SK-N-SH (cell line): ENCODE measurements at regions not wholly inside any gene's neighbourhood (a gene's known extent, or its start where the extent isn't known, plus 50 kb on each side); places are given as distances from the start of the nearest gene placed in this dataset.

ENCODE experiments used
- CTCF ChIA-PET: fragments of 300-600, 350-600 bp; formaldehyde crosslinking; extraction: SDS; loops from one replicate; lab custom pipeline; 2021; lab: Yijun Ruan, JAX
- POLR2A ChIA-PET: fragments of 350-600 bp; sonication (Branson Sonifier 250); formaldehyde crosslinking; extraction: SDS; loops from one replicate; lab custom pipeline; 2020; ENCODE audit warnings: antibody characterized with exemption, inconsistent platforms; lab: Yijun Ruan, JAX
- DNase-seq: peaks from one replicate; pipeline ENCODE4 v3.0.0; 2012
- H2AFZ ChIP-seq: fragments of 200-600 bp; sonication (generic); 2 replicates; pipeline ENCODE4 v1.8.1; 2016; ENCODE audit warnings: antibody characterized with exemption, mild to moderate bottlenecking, low read depth
- H3F3A ChIP-seq: fragments of 200-600 bp; sonication (generic); replicated peaks from 2 replicates; pipeline ENCODE3; 2016; ENCODE audit warnings: antibody characterized with exemption, mild to moderate bottlenecking; ENCODE audit not compliant: insufficient read depth
- H3K27ac ChIP-seq, 2 experiments: fragments of 200-500 bp in 1 of 2; fragments of 200-600 bp in 1 of 2; sonication (Bioruptor generic) in 1 of 2; sonication (generic), shearing (Covaris generic) in 1 of 2; 2 replicates each; pipeline versions ENCODE4 v1.5.1 to v1.6.1; 2014 to 2016; ENCODE audit warnings: low read depth in 2 of 2, inconsistent platforms in 1 of 2, low read length in 1 of 2, mild to moderate bottlenecking in 1 of 2, mixed read lengths in 1 of 2
- H3K27me3 ChIP-seq: fragments of 200-600 bp; sonication (generic), shearing (Covaris generic); 2 replicates; pipeline ENCODE4 v1.6.1; 2016; ENCODE audit warnings: mixed run types; ENCODE audit not compliant: insufficient read depth
- H3K36me3 ChIP-seq, 2 experiments: fragments of 200-500 bp in 1 of 2; fragments of 200-600 bp in 1 of 2; sonication (Bioruptor generic) in 1 of 2; sonication (generic) in 1 of 2; replicated peaks in 1 of 2; 2 replicates each; pipeline versions ENCODE3 to v1.5.1; 2014 to 2016; ENCODE audit warnings: low read length in 1 of 2, mild to moderate bottlenecking in 1 of 2; ENCODE audit not compliant: insufficient read depth in 2 of 2, control insufficient read depth in 1 of 2
- H3K4me1 ChIP-seq, 2 experiments: fragments of 200-500 bp in 1 of 2; fragments of 200-600 bp in 1 of 2; sonication (Bioruptor generic) in 1 of 2; sonication (generic), shearing (Covaris generic) in 1 of 2; 2 replicates each; pipeline versions ENCODE4 v1.5.1 to v1.6.1; 2014 to 2016; ENCODE audit warnings: low read depth in 1 of 2, low read length in 1 of 2, mixed run types in 1 of 2; ENCODE audit not compliant: insufficient read depth in 2 of 2, control insufficient read depth in 1 of 2
- H3K4me2 ChIP-seq: fragments of 200-600 bp; sonication (generic), shearing (Covaris generic); 2 replicates; pipeline ENCODE4 v1.6.1; 2017; ENCODE audit warnings: mixed run types
- H3K4me3 ChIP-seq, 2 experiments: fragments of 200-500 bp in 1 of 2; fragments of 200-600 bp in 1 of 2; sonication (Bioruptor generic) in 1 of 2; sonication (generic), shearing (Covaris generic) in 1 of 2; 2 replicates each; pipeline versions ENCODE4 v1.5.1 to v1.8.1; 2014 to 2016; ENCODE audit warnings: low read depth in 2 of 2, inconsistent platforms in 1 of 2, low read length in 1 of 2, mild to moderate bottlenecking in 1 of 2, mixed read lengths in 1 of 2, moderate library complexity in 1 of 2
- H3K79me2 ChIP-seq: fragments of 200-600 bp; sonication (generic); 2 replicates; pipeline ENCODE4 v1.8.1; 2017; ENCODE audit warnings: mild to moderate bottlenecking; ENCODE audit not compliant: insufficient read depth
- H3K9ac ChIP-seq: fragments of 200-600 bp; sonication (generic); 2 replicates; pipeline ENCODE4 v1.6.1; 2017; ENCODE audit warnings: mixed run types
- H3K9me2 ChIP-seq: fragments of 200-600 bp; sonication (generic); 2 replicates; pipeline ENCODE4 v1.6.1; 2017; ENCODE audit warnings: mixed run types
- H3K9me3 ChIP-seq: fragments of 200-600 bp; sonication (generic); 2 replicates; pipeline ENCODE4 v1.6.1; 2017; ENCODE audit warnings: mixed run types, mild to moderate bottlenecking, moderate library complexity
- H4K20me1 ChIP-seq: fragments of 200-600 bp; sonication (generic); 2 replicates; pipeline ENCODE4 v1.6.1; 2017; ENCODE audit warnings: mild to moderate bottlenecking, mixed run types; ENCODE audit not compliant: insufficient read depth
- FOXJ3 ChIP-seq: sonication (generic); formaldehyde crosslinking; IDR thresholded peaks from 2 replicates; pipeline ENCODE4 v1.5.1; 2020; ENCODE audit warnings: mild to moderate bottlenecking, missing genetic modification reagents
- GABPA ChIP-seq: IDR thresholded peaks from 2 replicates; pipeline ENCODE4 v1.4.0; 2012; ENCODE audit warnings: low read depth, mild to moderate bottlenecking
- GATA2 ChIP-seq: sonication (generic); formaldehyde crosslinking; IDR thresholded peaks from 2 replicates; pipeline ENCODE4 v1.5.0; 2020; ENCODE audit warnings: mild to moderate bottlenecking, missing genetic modification reagents
- JUND ChIP-seq: IDR thresholded peaks from 2 replicates; pipeline ENCODE4 v1.4.0; 2012
- MEF2A ChIP-seq: IDR thresholded peaks from 2 replicates; pipeline ENCODE4 v1.4.0; 2012; ENCODE audit warnings: low read depth, borderline replicate concordance
- NRF1 ChIP-seq: IDR thresholded peaks from 2 replicates; pipeline ENCODE4 v1.6.1; 2012; ENCODE audit warnings: low read depth, mild to moderate bottlenecking, low read length
- RCOR1 ChIP-seq: fragments of 150-350 bp; IDR thresholded peaks from 2 replicates; pipeline ENCODE4 v1.6.1; 2017; ENCODE audit warnings: antibody characterized with exemption, low read length
- RFX5 ChIP-seq: IDR thresholded peaks from 2 replicates; pipeline ENCODE4 v1.6.1; 2012; ENCODE audit warnings: mild to moderate bottlenecking, improper control_type of control experiment, low read length
- RXRA ChIP-seq: IDR thresholded peaks from 2 replicates; pipeline ENCODE4 v1.4.0; 2012; ENCODE audit warnings: low read depth, mild to moderate bottlenecking, borderline replicate concordance
- SIN3A ChIP-seq: IDR thresholded peaks from 2 replicates; pipeline ENCODE4 v1.6.1; 2012; ENCODE audit warnings: low read depth, mild to moderate bottlenecking, low read length, moderate library complexity, borderline replicate concordance
- TEAD4 ChIP-seq: IDR thresholded peaks from 2 replicates; pipeline ENCODE4 v1.4.0; 2012; ENCODE audit warnings: mild to moderate bottlenecking, borderline replicate concordance; ENCODE audit not compliant: insufficient read depth
- USF2 ChIP-seq: fragments of 150-350 bp; IDR thresholded peaks from 2 replicates; pipeline ENCODE4 v1.6.1; 2017; ENCODE audit warnings: antibody characterized with exemption, low read length, low read depth, borderline replicate concordance
- YY1 ChIP-seq: IDR thresholded peaks from 2 replicates; pipeline ENCODE4 v1.4.0; 2012; ENCODE audit warnings: low read depth, mild to moderate bottlenecking
- ZBTB33 ChIP-seq: IDR thresholded peaks from 2 replicates; pipeline ENCODE4 v1.4.0; 2012; ENCODE audit warnings: low read depth, borderline replicate concordance
- WGBS: methylation state at CpG from one replicate; pipeline ENCODE4 v1.1.6; 2017; ENCODE audit warnings: low lambda C conversion rate; 5-methylcytosine and 5-hydroxymethylcytosine counted together
- TF ChIP-seq, protein P1 (sequence below): fragments of 150-350 bp; IDR thresholded peaks from 2 replicates; pipeline ENCODE4 v1.6.1; 2016; ENCODE audit warnings: mild to moderate bottlenecking, low read depth, low read length
- TF ChIP-seq, protein P2 (sequence below): IDR thresholded peaks from 2 replicates; pipeline ENCODE4 v1.4.0; 2012; ENCODE audit warnings: low read depth, borderline replicate concordance
- TF ChIP-seq, protein P3 (sequence below): IDR thresholded peaks from 2 replicates; pipeline ENCODE4 v1.4.0; 2012; ENCODE audit warnings: low read depth

DNA sequence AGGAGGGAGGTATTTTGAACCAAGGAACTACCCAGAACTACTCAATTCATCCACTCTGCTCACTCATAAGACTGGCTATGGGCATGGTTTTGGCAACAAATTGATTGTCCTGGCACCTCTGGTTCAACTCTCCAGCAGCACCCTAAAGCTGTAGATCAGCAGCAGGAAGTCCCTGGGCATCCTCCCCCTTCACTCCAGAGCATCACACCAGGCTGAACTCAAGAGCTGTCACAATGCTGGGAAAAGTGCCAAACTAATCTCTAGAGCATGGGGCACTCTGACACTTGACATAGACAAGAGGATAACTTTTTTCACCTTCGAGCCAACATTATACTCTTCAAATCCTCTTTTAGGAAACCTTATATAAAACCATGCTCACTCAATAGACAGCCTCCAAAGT lies 154.1 kb upstream of the RBBP8 start:
- DNase-seq, result peak; percentile 9
- Histone ChIP-seq H3K9ac (no peak overlapping the region), H3K4me3 (no peak overlapping the region), H3K9me2 (no peaks in the 10 kb centered on the region), H3K9me3 (no peaks in the 10 kb centered on the region), H2AFZ (no peak overlapping the region), H3K4me1 (peaks cover 0 to 2% of the 10 kb centered on the region in 2 experiments; a peak in 1 of 4 replicates), H3K36me3 (no peaks in the 10 kb centered on the region), H4K20me1 (no peaks in the 10 kb centered on the region)
- WGBS, result 12% methylated on average over 1 of the region's 1 CpG
- CTCF ChIA-PET, result interaction anchor here (1.5 kb wide), 1 partner anchor 19 kb away, joined by 3 read pairs; no protein-coding TSS in a partner anchor
- TF ChIP-seq RFX5, result no peak
- no peak for TF ChIP-seq YY1
- TF ChIP-seq ZBTB33, result no peak
- TF ChIP-seq SIN3A, result no peak
- TF ChIP-seq, protein P1, sequence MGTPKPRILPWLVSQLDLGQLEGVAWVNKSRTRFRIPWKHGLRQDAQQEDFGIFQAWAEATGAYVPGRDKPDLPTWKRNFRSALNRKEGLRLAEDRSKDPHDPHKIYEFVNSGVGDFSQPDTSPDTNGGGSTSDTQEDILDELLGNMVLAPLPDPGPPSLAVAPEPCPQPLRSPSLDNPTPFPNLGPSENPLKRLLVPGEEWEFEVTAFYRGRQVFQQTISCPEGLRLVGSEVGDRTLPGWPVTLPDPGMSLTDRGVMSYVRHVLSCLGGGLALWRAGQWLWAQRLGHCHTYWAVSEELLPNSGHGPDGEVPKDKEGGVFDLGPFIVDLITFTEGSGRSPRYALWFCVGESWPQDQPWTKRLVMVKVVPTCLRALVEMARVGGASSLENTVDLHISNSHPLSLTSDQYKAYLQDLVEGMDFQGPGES, result no peak
- TF ChIP-seq GABPA, result no peak
- TF ChIP-seq USF2, result no peak
- TF ChIP-seq, protein P2, sequence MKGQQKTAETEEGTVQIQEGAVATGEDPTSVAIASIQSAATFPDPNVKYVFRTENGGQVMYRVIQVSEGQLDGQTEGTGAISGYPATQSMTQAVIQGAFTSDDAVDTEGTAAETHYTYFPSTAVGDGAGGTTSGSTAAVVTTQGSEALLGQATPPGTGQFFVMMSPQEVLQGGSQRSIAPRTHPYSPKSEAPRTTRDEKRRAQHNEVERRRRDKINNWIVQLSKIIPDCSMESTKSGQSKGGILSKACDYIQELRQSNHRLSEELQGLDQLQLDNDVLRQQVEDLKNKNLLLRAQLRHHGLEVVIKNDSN, result no peak
- TF ChIP-seq MEF2A, result no peak
- no peak for TF ChIP-seq RCOR1
- TF ChIP-seq NRF1, result no peak
- TF ChIP-seq TEAD4, result no peak
- TF ChIP-seq, protein P3, sequence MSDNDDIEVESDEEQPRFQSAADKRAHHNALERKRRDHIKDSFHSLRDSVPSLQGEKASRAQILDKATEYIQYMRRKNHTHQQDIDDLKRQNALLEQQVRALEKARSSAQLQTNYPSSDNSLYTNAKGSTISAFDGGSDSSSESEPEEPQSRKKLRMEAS, result no peak
- no peak for TF ChIP-seq FOXJ3 (CRISPR knock-in tag)
- TF ChIP-seq JUND, result no peak
- no peak for TF ChIP-seq GATA2 (CRISPR knock-in tag)
- TF ChIP-seq RXRA, result no peak
- TF ChIP-seq, all 33 proteins: peak for 0
- no peaks in the 10 kb centered on the region for H3K79me2 ChIP-seq
- POLR2A ChIA-PET, result no interaction called here
- no peak overlapping the region for H3K27ac ChIP-seq
- no peaks in the 10 kb centered on the region for H3F3A ChIP-seq
- H3K27me3 ChIP-seq, result 0 out of 2 replicates have a peak, but pooled peaks cover 7% of the 10 kb centered on the region
- H3K4me2 ChIP-seq, result no peak overlapping the region
